K562 (cell line): ENCODE measurements at regions not wholly inside any gene's neighbourhood (a gene's known extent, or its start where the extent isn't known, plus 50 kb on each side); places are given as distances from the start of the nearest gene placed in this dataset.

Experiments
- ATAC-seq: fragments of 200-7000 bp; cut with Tn5 transposase; 3 replicates; pipeline ENCODE4 v1.9.1; 2020; ENCODE audit warnings: moderate library complexity
- BruUV-seq: library from RNA; stranded (reverse); fragments of 400-500 nt; replicated peaks from 2 replicates; lab custom pipeline; 2021; lab: Mats Ljungman, UMichigan
- CTCF ChIA-PET: fragments of 300-600 bp; formaldehyde crosslinking; extraction: SDS; loops from one replicate; lab custom pipeline; 2021; ENCODE audit warnings: low intra/inter-chr PET ratio; lab: Yijun Ruan, JAX
- POLR2A ChIA-PET: fragments of 300-600, 350-650 bp; sonication (Branson Sonifier 250); formaldehyde crosslinking; extraction: SDS; loops from one replicate; lab custom pipeline; 2021; ENCODE audit warnings: antibody characterized with exemption, inconsistent platforms; lab: Yijun Ruan, JAX
- DNase-seq, 4 experiments: peaks; one replicate each; pipeline versions ENCODE4 v3.0.0 to v3.0.0-alpha.2; 2011 to 2018; ENCODE audit warnings: low spot score in 3 of 4, mixed read lengths in 3 of 4; ENCODE audit errors: extremely low read depth in 1 of 4
- FAIRE-seq: peaks from 2 replicates; lab custom pipeline; 2011; peaks lifted over from hg19 to GRCh38; lab: Jason Lieb, UNC
- H2AFZ ChIP-seq: 2 replicates; pipeline ENCODE4 v1.6.0; 2011; ENCODE audit warnings: low read depth, low read length, control low read depth, inconsistent platforms
- H3K27ac ChIP-seq: fragments of 200-600 bp; 3 replicates; pipeline ENCODE4 v1.8.0; 2011; ENCODE audit warnings: low read depth, mild to moderate bottlenecking, control low read depth, inconsistent platforms, low read length, moderate library complexity, mixed read lengths; ENCODE audit errors: extremely low read depth
- H3K27me3 ChIP-seq, 2 experiments: fragments of 300-600 bp in 1 of 2; 2 replicates in 1 of 2; 3 replicates in 1 of 2; pipeline versions ENCODE4 v1.6.0 to v1.8.0; 2011; ENCODE audit warnings: inconsistent platforms in 2 of 2, low read length in 2 of 2, mild to moderate bottlenecking in 1 of 2, mixed read lengths in 1 of 2, moderate library complexity in 1 of 2; ENCODE audit not compliant: control insufficient read depth in 2 of 2, insufficient read depth in 2 of 2
- H3K36me3 ChIP-seq: fragments of 300-600 bp; 3 replicates; pipeline ENCODE4 v1.8.0; 2011; ENCODE audit warnings: mild to moderate bottlenecking, low read length, inconsistent platforms; ENCODE audit not compliant: control insufficient read depth, insufficient read depth
- H3K4me1 ChIP-seq, 2 experiments: fragments of 200-600 bp in 1 of 2; replicated peaks in 1 of 2; 2 replicates in 1 of 2; 3 replicates in 1 of 2; pipeline versions ENCODE4 v1.5.1 to v1.8.0; 2011; ENCODE audit warnings: inconsistent platforms in 2 of 2, low read length in 2 of 2, mild to moderate bottlenecking in 1 of 2, mixed read lengths in 1 of 2, moderate library complexity in 1 of 2; ENCODE audit not compliant: control insufficient read depth in 2 of 2, insufficient read depth in 2 of 2
- H3K4me2 ChIP-seq: 2 replicates; pipeline ENCODE4 v1.6.1; 2011; ENCODE audit warnings: low read length, control low read depth, inconsistent platforms, mixed read lengths; ENCODE audit not compliant: insufficient read depth
- H3K4me3 ChIP-seq: fragments of 200-600 bp; sonication (generic), shearing (Covaris generic); 2 replicates; pipeline ENCODE4 v1.5.1; 2016; ENCODE audit warnings: control low read depth, inconsistent platforms
- H3K79me2 ChIP-seq: fragments of 200-600 bp; 3 replicates; pipeline ENCODE4 v1.8.0; 2011; ENCODE audit warnings: low read length, inconsistent platforms; ENCODE audit not compliant: control insufficient read depth, insufficient read depth
- H3K9ac ChIP-seq, 2 experiments: 2 replicates each; pipeline versions ENCODE4 v1.6.0 to v1.6.1; 2011; ENCODE audit warnings: low read depth in 2 of 2, low read length in 2 of 2, control low read depth in 1 of 2, inconsistent platforms in 1 of 2, mild to moderate bottlenecking in 1 of 2, mixed read lengths in 1 of 2; ENCODE audit not compliant: insufficient read depth in 1 of 2
- H3K9me1 ChIP-seq: one replicate; pipeline ENCODE4 v1.6.0; 2011; ENCODE audit warnings: inconsistent platforms, mild to moderate bottlenecking, low read length, moderate library complexity; ENCODE audit not compliant: control insufficient read depth, insufficient read depth
- H3K9me3 ChIP-seq: replicated peaks from 2 replicates; pipeline ENCODE4 v1.5.1; 2011; ENCODE audit warnings: low read depth, low read length, inconsistent platforms; ENCODE audit not compliant: control insufficient read depth, insufficient read depth
- H4K20me1 ChIP-seq: replicated peaks from 2 replicates; pipeline ENCODE4 v1.6.1; 2011; ENCODE audit warnings: low read length, inconsistent platforms, mixed read lengths; ENCODE audit not compliant: control insufficient read depth, insufficient read depth
- CCNT2 ChIP-seq: IDR thresholded peaks from 2 replicates; pipeline ENCODE4 v1.6.1; 2011; ENCODE audit warnings: borderline replicate concordance, low read depth, mild to moderate bottlenecking, moderate library complexity, mixed read lengths, low read length; ENCODE audit not compliant: insufficient read length; ENCODE audit errors: extremely low read depth
- DIDO1 ChIP-seq: fragments of 450-650 bp; IDR thresholded peaks from 2 replicates; pipeline ENCODE4 v1.6.1; 2016; ENCODE audit warnings: low read depth, missing biosample characterization, missing genetic modification characterization
- GATAD2B ChIP-seq: fragments of 450-650 bp; IDR thresholded peaks from 2 replicates; pipeline ENCODE4 v1.6.1; 2017; ENCODE audit warnings: mild to moderate bottlenecking, borderline replicate concordance
- HNRNPLL ChIP-seq: fragments of 200-400 bp; formaldehyde crosslinking; IDR thresholded peaks from 2 replicates; pipeline ENCODE4 v1.6.1; 2017; ENCODE audit warnings: low read length, low read depth, mild to moderate bottlenecking; ENCODE audit not compliant: poor library complexity, severe bottlenecking
- JUN ChIP-seq, 2 experiments: sonication (generic) in 1 of 2; formaldehyde crosslinking in 1 of 2; IDR thresholded peaks; 2 replicates each; pipeline versions ENCODE4 v1.6.1 to v1.8.0; 2012 to 2022; ENCODE audit warnings: borderline replicate concordance in 2 of 2, mild to moderate bottlenecking in 2 of 2, improper control_type of control experiment in 1 of 2, low read depth in 1 of 2, low read length in 1 of 2, missing genetic modification reagents in 1 of 2
- POLR3A ChIP-seq: IDR thresholded peaks from 2 replicates; pipeline ENCODE4 v1.6.1; 2011; ENCODE audit warnings: borderline replicate concordance, mild to moderate bottlenecking, moderate library complexity; ENCODE audit not compliant: insufficient read length, insufficient read depth; ENCODE audit errors: extremely low read depth
- SRSF9 ChIP-seq: fragments of 200-400 bp; formaldehyde crosslinking; IDR thresholded peaks from 2 replicates; pipeline ENCODE4 v1.6.1; 2017; ENCODE audit warnings: low read depth, low read length, borderline replicate concordance
- TAF9B ChIP-seq: fragments of 450-650 bp; IDR thresholded peaks from 2 replicates; pipeline ENCODE4 v1.6.1; 2018; ENCODE audit warnings: mild to moderate bottlenecking; ENCODE audit not compliant: partially characterized antibody
- TARDBP ChIP-seq: fragments of 450-650 bp; IDR thresholded peaks from 2 replicates; pipeline ENCODE4 v1.6.1; 2016
- ZBTB8A ChIP-seq: fragments of 450-650 bp; IDR thresholded peaks from 2 replicates; pipeline ENCODE4 v1.6.1; 2018; ENCODE audit warnings: mild to moderate bottlenecking, moderate library complexity; ENCODE audit not compliant: partially characterized antibody
- ZNF274 ChIP-seq: IDR thresholded peaks from 2 replicates; pipeline ENCODE4 v1.6.1; 2011; ENCODE audit warnings: low read depth, mild to moderate bottlenecking, low read length, moderate library complexity, borderline replicate concordance
- ZNF766 ChIP-seq: fragments of 200-800 bp; sonication (Bioruptor generic); conservative IDR thresholded peaks from 2 replicates; pipeline ENCODE4 v1.6.1; 2016; ENCODE audit warnings: missing genetic modification characterization, missing compliant biosample characterization
- WGBS: fragments of 100-300 bp; shearing (Covaris generic); methylation state at CpG from one replicate; pipeline ENCODE4 v1.1.6; 2016; ENCODE audit warnings: low coverage, mixed read lengths; ENCODE audit not compliant: insufficient coverage; ENCODE audit errors: missing lambda C conversion rate; 5-methylcytosine and 5-hydroxymethylcytosine counted together
- in situ Hi-C: fragments of 300-500 bp; cut with MboI; formaldehyde crosslinking; loops from 4 replicates; pipeline ENCODE4 v1.15.0; 2018; ENCODE audit warnings: inconsistent platforms, mixed read lengths
- intact Hi-C: fragments of 100-400 bp; cut with micrococcal nuclease; formaldehyde crosslinking; loops from 2 replicates; pipeline ENCODE4 v1.14.2; 2022
- TF ChIP-seq, protein P1 (sequence below): fragments of 150-350 bp; conservative IDR thresholded peaks from 2 replicates; pipeline ENCODE4 v1.6.1; 2014; ENCODE audit warnings: low read length
- TF ChIP-seq, protein P2 (sequence below): sonication (generic); formaldehyde crosslinking; IDR thresholded peaks from 2 replicates; pipeline ENCODE4 v1.8.1; 2022; ENCODE audit warnings: missing genetic modification reagents

DNA sequence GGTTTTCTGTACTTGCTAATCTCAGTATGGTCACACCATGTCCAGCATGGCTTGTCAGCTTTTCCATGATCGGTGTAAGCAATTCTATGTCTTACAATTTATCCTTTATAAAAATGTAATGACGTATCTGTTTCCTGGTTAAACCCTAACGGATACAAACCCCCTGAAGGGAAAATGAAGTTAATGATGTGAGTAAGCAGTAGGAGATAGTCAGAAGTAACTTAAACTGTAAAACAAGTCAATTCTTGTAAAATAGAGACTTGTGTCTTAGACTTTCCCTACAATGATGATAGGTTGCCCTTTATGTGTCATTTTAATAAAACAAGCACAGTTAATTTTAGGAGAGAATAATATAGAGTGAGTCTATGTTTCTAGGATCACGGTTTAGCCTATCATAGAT, 1365.9 kb upstream of the SLC39A10 start:
- Histone ChIP-seq H3K4me3 (no peak overlapping the region), H3K9ac (no peak overlapping the region), H3K27ac (no peak overlapping the region), H3K4me1 (no peaks in the 10 kb centered on the region), H3K36me3 (no peaks in the 10 kb centered on the region), H3K9me3 (no peaks in the 10 kb centered on the region), H3K9me1 (no peaks in the 10 kb centered on the region), H2AFZ (no peak overlapping the region), H3K4me2 (no peak overlapping the region), H3K79me2 (no peaks in the 10 kb centered on the region), H4K20me1 (no peaks in the 10 kb centered on the region), H3K27me3 (no peaks in the 10 kb centered on the region)
- no peak for ATAC-seq
- 0% methylated on average over 4 of the region's 4 CpGs for WGBS
- in situ Hi-C loops (no loop called here), intact Hi-C loops (no loop called here)
- CTCF ChIA-PET, result no interaction called here
- BruUV-seq, result no TSS peak
- DNase-seq, result no peak
- FAIRE-seq, result no peak
- POLR2A ChIA-PET, result no interaction called here
- no peak for TF ChIP-seq ZNF766 (CRISPR knock-in tag)
- no peak for TF ChIP-seq ZBTB8A
- TF ChIP-seq JUN (IDR thresholded peaks at IDR 0.05; ENCODE audit: borderline replicate concordance, low read depth, low read length), result no peak
- TF ChIP-seq JUN (CRISPR knock-in tag; IDR thresholded peaks at IDR 0.05; ENCODE audit: borderline replicate concordance), result no peak
- no peak for TF ChIP-seq GATAD2B
- TF ChIP-seq CCNT2, result no peak
- TF ChIP-seq TAF9B, result no peak
- no peak for TF ChIP-seq SRSF9
- TF ChIP-seq, protein P1, sequence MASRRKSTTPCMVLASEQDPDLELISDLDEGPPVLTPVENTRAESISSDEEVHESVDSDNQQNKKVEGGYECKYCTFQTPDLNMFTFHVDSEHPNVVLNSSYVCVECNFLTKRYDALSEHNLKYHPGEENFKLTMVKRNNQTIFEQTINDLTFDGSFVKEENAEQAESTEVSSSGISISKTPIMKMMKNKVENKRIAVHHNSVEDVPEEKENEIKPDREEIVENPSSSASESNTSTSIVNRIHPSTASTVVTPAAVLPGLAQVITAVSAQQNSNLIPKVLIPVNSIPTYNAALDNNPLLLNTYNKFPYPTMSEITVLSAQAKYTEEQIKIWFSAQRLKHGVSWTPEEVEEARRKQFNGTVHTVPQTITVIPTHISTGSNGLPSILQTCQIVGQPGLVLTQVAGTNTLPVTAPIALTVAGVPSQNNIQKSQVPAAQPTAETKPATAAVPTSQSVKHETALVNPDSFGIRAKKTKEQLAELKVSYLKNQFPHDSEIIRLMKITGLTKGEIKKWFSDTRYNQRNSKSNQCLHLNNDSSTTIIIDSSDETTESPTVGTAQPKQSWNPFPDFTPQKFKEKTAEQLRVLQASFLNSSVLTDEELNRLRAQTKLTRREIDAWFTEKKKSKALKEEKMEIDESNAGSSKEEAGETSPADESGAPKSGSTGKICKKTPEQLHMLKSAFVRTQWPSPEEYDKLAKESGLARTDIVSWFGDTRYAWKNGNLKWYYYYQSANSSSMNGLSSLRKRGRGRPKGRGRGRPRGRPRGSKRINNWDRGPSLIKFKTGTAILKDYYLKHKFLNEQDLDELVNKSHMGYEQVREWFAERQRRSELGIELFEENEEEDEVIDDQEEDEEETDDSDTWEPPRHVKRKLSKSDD, result no peak
- no peak for TF ChIP-seq HNRNPLL
- TF ChIP-seq ZNF274, result no peak
- no peak for TF ChIP-seq DIDO1 (tag)
- TF ChIP-seq, protein P2, sequence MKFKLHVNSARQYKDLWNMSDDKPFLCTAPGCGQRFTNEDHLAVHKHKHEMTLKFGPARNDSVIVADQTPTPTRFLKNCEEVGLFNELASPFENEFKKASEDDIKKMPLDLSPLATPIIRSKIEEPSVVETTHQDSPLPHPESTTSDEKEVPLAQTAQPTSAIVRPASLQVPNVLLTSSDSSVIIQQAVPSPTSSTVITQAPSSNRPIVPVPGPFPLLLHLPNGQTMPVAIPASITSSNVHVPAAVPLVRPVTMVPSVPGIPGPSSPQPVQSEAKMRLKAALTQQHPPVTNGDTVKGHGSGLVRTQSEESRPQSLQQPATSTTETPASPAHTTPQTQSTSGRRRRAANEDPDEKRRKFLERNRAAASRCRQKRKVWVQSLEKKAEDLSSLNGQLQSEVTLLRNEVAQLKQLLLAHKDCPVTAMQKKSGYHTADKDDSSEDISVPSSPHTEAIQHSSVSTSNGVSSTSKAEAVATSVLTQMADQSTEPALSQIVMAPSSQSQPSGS (CRISPR knock-in tag), result no peak
- TF ChIP-seq POLR3A, result no peak
- no peak for TF ChIP-seq TARDBP
